ENCODE measurements at regions not wholly inside any gene's neighbourhood (a gene's known extent, or its start where the extent isn't known, plus 50 kb on each side); places are given as distances from the start of the nearest gene placed in this dataset.

- no peak for DNase-seq
Measured at GRCh38 chr2:198387677-198388076, 583.3 kb downstream of the PLCL1 start.

- DNase-seq = no peak
Measured at GRCh38 chr2:198385856-198386255, 581.5 kb downstream of the PLCL1 start.

GRCh38 chr2:198385326-198385725 is 580.9 kb downstream of the PLCL1 start:
- DNase-seq = no peak

- DNase-seq = no peak
Measured at GRCh38 chr2:198383392-198383791, 579.0 kb downstream of the PLCL1 start.

- no peak for DNase-seq
Measured at GRCh38 chr2:198382811-198383210, 578.4 kb downstream of the PLCL1 start.

GRCh38 chr2:198376677-198377076 is 572.3 kb downstream of the PLCL1 start:
- DNase-seq = no peak

GRCh38 chr2:198375083-198375410 is 570.7 kb downstream of the PLCL1 start:
- DNase-seq = no peak

- no peak for DNase-seq
Measured at GRCh38 chr2:198374375-198375082, 570.1 kb downstream of the PLCL1 start.

GRCh38 chr2:198371921-198372543 is 567.6 kb downstream of the PLCL1 start:
- no peak for DNase-seq

GRCh38 chr2:198371329-198371728 is 566.9 kb downstream of the PLCL1 start:
- no peak for DNase-seq

- no peak for DNase-seq
Measured at GRCh38 chr2:198368089-198368488, 563.7 kb downstream of the PLCL1 start.

- no peak for DNase-seq
Measured at GRCh38 chr2:198362740-198363139, 558.3 kb downstream of the PLCL1 start.

GRCh38 chr2:198359308-198359707 is 554.9 kb downstream of the PLCL1 start:
- no peak for DNase-seq

- no peak for DNase-seq
Measured at GRCh38 chr2:198356157-198356556, 551.8 kb downstream of the PLCL1 start.

- no peak for DNase-seq
Measured at GRCh38 chr2:198351647-198352046, 547.3 kb downstream of the PLCL1 start.

GRCh38 chr2:198347946-198348345 is 543.6 kb downstream of the PLCL1 start:
- no peak for DNase-seq

GRCh38 chr2:198347349-198347748 is 543.0 kb downstream of the PLCL1 start:
- no peak for DNase-seq

GRCh38 chr2:198343471-198343870 is 539.1 kb downstream of the PLCL1 start:
- DNase-seq = no peak

GRCh38 chr2:198340846-198341245 is 536.5 kb downstream of the PLCL1 start:
- no peak for DNase-seq

- DNase-seq = no peak
Measured at GRCh38 chr2:198339116-198339515, 534.7 kb downstream of the PLCL1 start.

- DNase-seq = no peak
Measured at GRCh38 chr2:198337368-198337767, 533.0 kb downstream of the PLCL1 start.

- no peak for DNase-seq
Measured at GRCh38 chr2:198328454-198328853, 524.1 kb downstream of the PLCL1 start.

- DNase-seq = no peak
Measured at GRCh38 chr2:198327526-198327925, 523.1 kb downstream of the PLCL1 start.

- no peak for DNase-seq
Measured at GRCh38 chr2:198326431-198326830, 522.0 kb downstream of the PLCL1 start.

GRCh38 chr2:198325359-198325758 is 521.0 kb downstream of the PLCL1 start:
- no peak for DNase-seq
